ENCODE measurements at regions not wholly inside any gene's neighbourhood (a gene's known extent, or its start where the extent isn't known, plus 50 kb on each side); places are given as distances from the start of the nearest gene placed in this dataset.
"Not testable (repeated sequence)": the region's sequence is repeated elsewhere in the genome, so short reads cannot be mapped to it uniquely, and the experiment has no call there.

DNA sequence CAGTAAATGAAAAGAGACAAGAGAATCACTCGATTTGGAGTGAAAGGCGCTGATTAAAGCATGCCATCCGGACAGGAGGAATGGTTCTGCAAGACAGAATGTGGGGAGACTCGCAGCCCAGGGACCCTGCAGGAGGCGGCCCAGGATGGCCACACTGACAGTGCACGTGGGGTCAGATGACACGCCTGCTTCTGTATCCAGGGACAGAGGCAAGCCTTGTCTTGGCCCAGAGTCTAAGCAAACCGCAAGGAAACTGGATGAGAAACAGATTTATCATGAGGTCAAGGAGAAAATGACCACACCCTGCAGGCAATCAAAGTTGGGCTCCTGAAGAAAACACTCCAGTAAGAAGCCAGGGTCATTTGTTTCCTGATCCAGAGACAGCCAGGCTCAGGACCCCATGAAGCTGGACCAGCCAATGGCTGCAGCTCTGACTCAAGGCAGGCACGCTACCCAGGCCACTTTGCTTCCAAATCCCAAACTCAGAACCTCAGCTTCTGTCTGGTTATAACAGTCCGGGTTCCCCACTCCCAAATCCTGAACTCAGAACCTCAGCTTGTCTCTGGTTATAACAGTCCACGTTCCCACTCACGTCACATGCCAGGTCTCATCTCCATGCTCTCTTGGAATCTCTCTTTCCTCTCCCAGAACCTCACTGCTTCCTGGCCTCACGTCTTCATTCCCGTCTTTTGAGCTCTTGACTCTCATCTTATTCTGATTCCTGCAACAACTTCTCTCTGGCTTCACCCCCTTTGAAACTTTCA is 144.9 kb upstream of the THBS2 start:
- H3K27ac Mint-ChIP-seq (ENCODE audit: unreplicated experiment): no peak overlapping the region
- no peaks in the 10 kb centered on the region; the same call in 1 of the 2 replicates for H3K27me3 ChIP-seq (replicated peaks; ENCODE audit: control insufficient read depth, insufficient read depth, low read length)
- H3K4me3 Mint-ChIP-seq (ENCODE audit: unreplicated experiment): no peak overlapping the region
- H3K9me3 Mint-ChIP-seq (ENCODE audit: unreplicated experiment): no peaks in the 10 kb centered on the region
- no peak for DNase-seq
- no peaks in the 10 kb centered on the region for H3K36me3 ChIP-seq (ENCODE audit: control insufficient read depth, insufficient read depth, low read length)
- H3K4me1 Mint-ChIP-seq (ENCODE audit: low read depth, unreplicated experiment): no peaks in the 10 kb centered on the region
- no peaks in the 10 kb centered on the region for H3K9me3 ChIP-seq
- intact Hi-C loops (cut with micrococcal nuclease; ENCODE audit: unreplicated experiment): no loop called here
- no peaks in the 10 kb centered on the region for H3K4me1 ChIP-seq
- CTCF ChIA-PET: no interaction called here
- TF ChIP-seq, protein P1, sequence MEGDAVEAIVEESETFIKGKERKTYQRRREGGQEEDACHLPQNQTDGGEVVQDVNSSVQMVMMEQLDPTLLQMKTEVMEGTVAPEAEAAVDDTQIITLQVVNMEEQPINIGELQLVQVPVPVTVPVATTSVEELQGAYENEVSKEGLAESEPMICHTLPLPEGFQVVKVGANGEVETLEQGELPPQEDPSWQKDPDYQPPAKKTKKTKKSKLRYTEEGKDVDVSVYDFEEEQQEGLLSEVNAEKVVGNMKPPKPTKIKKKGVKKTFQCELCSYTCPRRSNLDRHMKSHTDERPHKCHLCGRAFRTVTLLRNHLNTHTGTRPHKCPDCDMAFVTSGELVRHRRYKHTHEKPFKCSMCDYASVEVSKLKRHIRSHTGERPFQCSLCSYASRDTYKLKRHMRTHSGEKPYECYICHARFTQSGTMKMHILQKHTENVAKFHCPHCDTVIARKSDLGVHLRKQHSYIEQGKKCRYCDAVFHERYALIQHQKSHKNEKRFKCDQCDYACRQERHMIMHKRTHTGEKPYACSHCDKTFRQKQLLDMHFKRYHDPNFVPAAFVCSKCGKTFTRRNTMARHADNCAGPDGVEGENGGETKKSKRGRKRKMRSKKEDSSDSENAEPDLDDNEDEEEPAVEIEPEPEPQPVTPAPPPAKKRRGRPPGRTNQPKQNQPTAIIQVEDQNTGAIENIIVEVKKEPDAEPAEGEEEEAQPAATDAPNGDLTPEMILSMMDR (IDR thresholded peaks at IDR 0.05; ENCODE audit: insufficient read depth in 1 of 2, low read depth in 1 of 2, low read length in 1 of 2, severe bottlenecking in 1 of 2, unreplicated experiment in 1 of 2): no peak
- POLR2A ChIA-PET: no interaction called here
- H3K27me3 Mint-ChIP-seq (ENCODE audit: insufficient read depth, unreplicated experiment): peaks cover 5% of the 10 kb centered on the region
- no TSS peak for BruUV-seq (replicated peaks)
- H3K36me3 Mint-ChIP-seq (ENCODE audit: insufficient read depth, unreplicated experiment): no peaks in the 10 kb centered on the region
- no peak overlapping the region for H3K4me3 ChIP-seq (ENCODE audit: low read depth, low read length)

DNA sequence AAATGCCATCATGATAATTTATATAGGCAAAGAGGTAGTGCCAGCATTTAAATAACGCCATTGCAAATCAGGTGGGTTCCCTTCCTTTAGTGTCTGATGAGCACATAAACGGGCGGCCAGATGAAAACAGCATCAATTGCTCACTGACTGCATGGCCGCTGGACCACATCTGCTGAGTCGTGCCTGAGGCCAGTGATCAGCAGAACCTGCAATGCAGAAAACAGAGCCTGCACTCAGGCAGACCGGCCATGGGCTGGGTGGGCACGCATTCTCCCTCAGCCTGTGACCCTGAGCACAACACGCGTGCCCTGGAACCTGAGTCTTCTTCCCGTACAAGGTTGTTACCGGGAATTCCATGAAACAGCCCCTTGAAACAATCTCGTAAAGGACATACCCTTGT is 144.0 kb upstream of the THBS2 start:
- no peaks in the 10 kb centered on the region for H3K9me3 ChIP-seq
- no peaks in the 10 kb centered on the region for H3K4me1 ChIP-seq
- DNase-seq: no peak
- Mint-ChIP-seq H3K4me1 (ENCODE audit: low read depth, unreplicated experiment) (no peaks in the 10 kb centered on the region), H3K36me3 (ENCODE audit: insufficient read depth, unreplicated experiment) (no peaks in the 10 kb centered on the region), H3K9me3 (ENCODE audit: unreplicated experiment) (no peaks in the 10 kb centered on the region), H3K4me3 (ENCODE audit: unreplicated experiment) (no peak overlapping the region), H3K27me3 (ENCODE audit: insufficient read depth, unreplicated experiment) (peaks cover 2% of the 10 kb centered on the region), H3K27ac (ENCODE audit: unreplicated experiment) (no peak overlapping the region)
- ChIA-PET POLR2A (no interaction called here), CTCF (no interaction called here)
- H3K4me3 ChIP-seq (ENCODE audit: low read depth, low read length): no peak overlapping the region
- no peaks in the 10 kb centered on the region; the same call in 1 of the 2 replicates for H3K27me3 ChIP-seq (replicated peaks; ENCODE audit: control insufficient read depth, insufficient read depth, low read length)
- H3K36me3 ChIP-seq (ENCODE audit: control insufficient read depth, insufficient read depth, low read length): no peaks in the 10 kb centered on the region
- intact Hi-C loops (cut with micrococcal nuclease; ENCODE audit: unreplicated experiment): no loop called here
- no TSS peak for BruUV-seq (replicated peaks)
- TF ChIP-seq, protein P1 (IDR thresholded peaks at IDR 0.05; ENCODE audit: insufficient read depth in 1 of 2, low read depth in 1 of 2, low read length in 1 of 2, severe bottlenecking in 1 of 2, unreplicated experiment in 1 of 2): no peak

DNA sequence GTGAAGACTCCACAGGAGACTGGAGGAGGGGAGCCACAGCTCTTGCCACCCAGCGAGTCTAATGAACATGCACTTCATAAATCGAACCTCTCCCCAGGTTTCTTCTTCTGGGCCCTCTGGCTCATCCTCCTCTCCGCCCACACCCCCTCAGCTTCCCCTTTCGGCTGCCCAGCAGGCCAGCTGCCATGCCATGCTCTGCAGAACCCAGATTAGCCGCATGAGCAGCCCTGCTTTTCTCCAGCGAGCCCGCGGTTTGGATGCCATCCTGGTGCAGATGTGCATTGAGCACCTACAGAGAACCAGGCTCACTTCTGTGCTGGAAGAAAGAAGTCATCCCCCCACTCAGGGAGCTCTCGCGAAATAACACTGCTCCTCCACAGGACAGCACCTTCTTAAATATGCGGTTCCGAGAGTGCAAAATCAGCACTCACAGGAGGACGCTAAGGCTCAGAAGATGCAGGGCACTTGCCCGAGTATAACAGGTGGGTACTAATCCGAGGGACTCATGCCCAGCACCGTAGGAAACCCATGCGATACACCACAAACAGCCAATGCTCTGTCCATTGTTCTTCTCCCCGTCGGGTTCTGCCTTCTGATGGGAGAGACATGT is 143.0 kb upstream of the THBS2 start:
- no peak overlapping the region for H3K4me3 ChIP-seq (ENCODE audit: low read depth, low read length)
- H3K9me3 ChIP-seq: no peaks in the 10 kb centered on the region
- H3K36me3 ChIP-seq (ENCODE audit: control insufficient read depth, insufficient read depth, low read length): no peaks in the 10 kb centered on the region
- no peak for DNase-seq
- H3K27ac Mint-ChIP-seq (ENCODE audit: unreplicated experiment): no peak overlapping the region
- H3K27me3 ChIP-seq (replicated peaks; ENCODE audit: control insufficient read depth, insufficient read depth, low read length): no peaks in the 10 kb centered on the region; the same call in 1 of the 2 replicates
- H3K9me3 Mint-ChIP-seq (ENCODE audit: unreplicated experiment): no peaks in the 10 kb centered on the region
- TF ChIP-seq, protein P1 (IDR thresholded peaks at IDR 0.05; ENCODE audit: insufficient read depth in 1 of 2, low read depth in 1 of 2, low read length in 1 of 2, severe bottlenecking in 1 of 2, unreplicated experiment in 1 of 2): no peak
- no peak overlapping the region for H3K4me3 Mint-ChIP-seq (ENCODE audit: unreplicated experiment)
- intact Hi-C loops (cut with micrococcal nuclease; ENCODE audit: unreplicated experiment): no loop called here
- H3K4me1 Mint-ChIP-seq (ENCODE audit: low read depth, unreplicated experiment): no peaks in the 10 kb centered on the region
- no peaks in the 10 kb centered on the region for H3K4me1 ChIP-seq
- H3K27me3 Mint-ChIP-seq (ENCODE audit: insufficient read depth, unreplicated experiment): peaks cover 2% of the 10 kb centered on the region
- no TSS peak for BruUV-seq (replicated peaks)
- CTCF ChIA-PET: no interaction called here
- POLR2A ChIA-PET: no interaction called here
- no peaks in the 10 kb centered on the region for H3K36me3 Mint-ChIP-seq (ENCODE audit: insufficient read depth, unreplicated experiment)

DNA sequence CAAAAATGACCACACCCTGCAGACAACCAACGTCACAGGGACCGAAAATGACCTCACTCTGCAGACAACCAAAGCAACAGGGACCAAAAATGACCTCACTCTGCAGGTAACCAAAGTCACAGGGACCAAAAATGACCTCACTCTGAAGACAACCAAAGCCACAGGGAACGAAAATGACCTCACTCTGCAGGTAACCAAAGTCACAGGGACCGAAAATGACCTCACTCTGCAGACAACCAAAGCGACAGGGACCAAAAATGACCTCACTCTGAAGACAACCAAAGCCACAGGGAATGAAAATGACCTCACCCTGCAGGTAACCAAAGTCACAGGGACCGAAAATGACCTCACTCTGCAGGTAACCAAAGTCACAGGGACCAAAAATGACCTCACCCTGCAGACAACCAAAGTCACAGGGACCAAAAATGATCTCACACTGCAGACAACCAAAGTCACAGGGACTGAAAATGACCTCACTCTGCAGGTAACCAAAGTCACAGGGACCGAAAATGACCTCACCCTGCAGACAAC is 142.4 kb upstream of the THBS2 start:
- H3K4me1 Mint-ChIP-seq (ENCODE audit: low read depth, unreplicated experiment); CTCF ChIA-PET; H3K36me3 ChIP-seq (ENCODE audit: control insufficient read depth, insufficient read depth, low read length); BruUV-seq (replicated peaks); intact Hi-C loops (cut with micrococcal nuclease; ENCODE audit: unreplicated experiment); H3K4me3 Mint-ChIP-seq (ENCODE audit: unreplicated experiment); H3K9me3 ChIP-seq; H3K36me3 Mint-ChIP-seq (ENCODE audit: insufficient read depth, unreplicated experiment); H3K27ac Mint-ChIP-seq (ENCODE audit: unreplicated experiment); H3K9me3 Mint-ChIP-seq (ENCODE audit: unreplicated experiment); H3K4me1 ChIP-seq; H3K4me3 ChIP-seq (ENCODE audit: low read depth, low read length); DNase-seq; H3K27me3 ChIP-seq (replicated peaks; ENCODE audit: control insufficient read depth, insufficient read depth, low read length); POLR2A ChIA-PET; H3K27me3 Mint-ChIP-seq (ENCODE audit: insufficient read depth, unreplicated experiment): not testable (repeated sequence)

All from Caco-2 (cell line).